CD14-positive monocyte (primary cell): ENCODE measurements at regions not wholly inside any gene's neighbourhood (a gene's known extent, or its start where the extent isn't known, plus 50 kb on each side); places are given as distances from the start of the nearest gene placed in this dataset.
A peak's percentile ranks its signal among the peaks of the same experiment; 100 is the strongest.

Experiments
- DNase-seq, 3 donors: peaks; one replicate each; pipeline ENCODE4 v3.0.0-alpha.2; 2011 to 2022
- H2AFZ ChIP-seq: 2 replicates; pipeline ENCODE4 v1.6.0; 2012; ENCODE audit warnings: mild to moderate bottlenecking, low read depth, low read length, inconsistent platforms; ENCODE audit not compliant: insufficient read depth, poor library complexity, severe bottlenecking
- H3K27ac ChIP-seq, 2 donors: 1 replicate in 1 of 2; 2 replicates in 1 of 2; pipeline ENCODE4 v1.5.1; 2012 to 2013; ENCODE audit warnings: low read length in 2 of 2, control low read depth in 1 of 2, inconsistent platforms in 1 of 2, low read depth in 1 of 2, mild to moderate bottlenecking in 1 of 2
- H3K27me3 ChIP-seq, 2 donors: one replicate each; pipeline versions ENCODE4 v1.6.0 to v1.6.1; 2011 to 2013; ENCODE audit warnings: low read length in 2 of 2; ENCODE audit not compliant: control insufficient read depth in 2 of 2, insufficient read depth in 2 of 2
- H3K36me3 ChIP-seq, 2 donors: replicated peaks in 1 of 2; 1 replicate in 1 of 2; 2 replicates in 1 of 2; pipeline versions ENCODE4 v1.5.1 to v1.6.1; 2012 to 2013; ENCODE audit warnings: low read length in 2 of 2, control low read depth in 1 of 2, inconsistent platforms in 1 of 2, mild to moderate bottlenecking in 1 of 2; ENCODE audit not compliant: insufficient read depth in 2 of 2, control insufficient read depth in 1 of 2
- H3K4me1 ChIP-seq, 2 donors: 1 replicate in 1 of 2; 2 replicates in 1 of 2; pipeline versions ENCODE4 v1.5.1 to v1.6.1; 2012 to 2013; ENCODE audit warnings: low read length in 2 of 2, control low read depth in 1 of 2, inconsistent platforms in 1 of 2, mild to moderate bottlenecking in 1 of 2, moderate library complexity in 1 of 2; ENCODE audit not compliant: insufficient read depth in 2 of 2, control insufficient read depth in 1 of 2
- H3K4me2 ChIP-seq: replicated peaks from 2 replicates; pipeline ENCODE3; 2012; ENCODE audit warnings: low read length, moderate library complexity, mild to moderate bottlenecking; ENCODE audit not compliant: poor library complexity, severe bottlenecking; ENCODE audit errors: extremely low read depth
- H3K4me3 ChIP-seq, 3 experiments: fragments of 200-600 bp in 1 of 3; sonication (generic) in 1 of 3; replicated peaks in 1 of 3; 1 replicate in 2 of 3; 2 replicates in 1 of 3; pipeline ENCODE4 v1.5.1; 2011 to 2013; ENCODE audit warnings: low read length in 3 of 3, mild to moderate bottlenecking in 3 of 3, control low read depth in 2 of 3, low read depth in 2 of 3, inconsistent platforms in 1 of 3, moderate library complexity in 1 of 3
- H3K79me2 ChIP-seq: 2 replicates; pipeline ENCODE4 v1.6.0; 2012; ENCODE audit warnings: mild to moderate bottlenecking, control low read depth, inconsistent platforms, low read length, moderate library complexity; ENCODE audit not compliant: insufficient read depth
- H3K9ac ChIP-seq: 2 replicates; pipeline ENCODE4 v1.6.0; 2017; ENCODE audit warnings: low read length, mild to moderate bottlenecking; ENCODE audit not compliant: insufficient read depth, poor library complexity, severe bottlenecking
- H3K9me3 ChIP-seq, 2 donors: replicated peaks in 1 of 2; 1 replicate in 1 of 2; 2 replicates in 1 of 2; pipeline versions ENCODE4 v1.5.1 to v1.6.1; 2012 to 2013; ENCODE audit warnings: low read length in 2 of 2, control low read depth in 1 of 2; ENCODE audit not compliant: control insufficient read depth in 1 of 2, insufficient read depth in 1 of 2
- H4K20me1 ChIP-seq: 2 replicates; pipeline ENCODE4 v1.6.0; 2012; ENCODE audit warnings: mild to moderate bottlenecking, low read length, control low read depth, moderate library complexity; ENCODE audit not compliant: insufficient read depth
- H3K27ac Mint-ChIP-seq, 7 donors: one replicate each; pipeline ENCODE4 v1.8.0; 2020; ENCODE audit warnings: mild to moderate bottlenecking in 7 of 7, mixed read lengths in 7 of 7, moderate library complexity in 6 of 7, inconsistent platforms in 2 of 7
- H3K27me3 Mint-ChIP-seq, 3 donors: one replicate each; pipeline ENCODE4 v1.8.0; 2021 to 2022; ENCODE audit warnings: low read depth in 3 of 3, mild to moderate bottlenecking in 3 of 3, mixed read lengths in 3 of 3, moderate library complexity in 3 of 3, inconsistent platforms in 1 of 3
- H3K36me3 Mint-ChIP-seq, 2 donors: one replicate each; pipeline ENCODE4 v1.8.0; 2020; ENCODE audit warnings: mixed read lengths in 2 of 2, inconsistent platforms in 1 of 2, mild to moderate bottlenecking in 1 of 2
- H3K4me1 Mint-ChIP-seq: one replicate; pipeline ENCODE4 v1.8.0; 2020; ENCODE audit warnings: mild to moderate bottlenecking, mixed read lengths
- H3K4me3 Mint-ChIP-seq, 2 donors: one replicate each; pipeline ENCODE4 v1.8.0; 2020; ENCODE audit warnings: mild to moderate bottlenecking in 2 of 2, mixed read lengths in 2 of 2, moderate library complexity in 1 of 2
- H3K9me3 Mint-ChIP-seq, 7 donors: one replicate each; pipeline ENCODE4 v1.8.0; 2020 to 2022; ENCODE audit warnings: mixed read lengths in 7 of 7, mild to moderate bottlenecking in 6 of 7, moderate library complexity in 6 of 7, inconsistent platforms in 2 of 7
- CTCF ChIP-seq: fragments of 200-600 bp; IDR thresholded peaks from one replicate; pipeline ENCODE4 v1.8.0; 2022; ENCODE audit warnings: antibody characterized with exemption, mild to moderate bottlenecking
- WGBS: methylation state at CpG from one replicate; pipeline ENCODE4 v1.1.5; 2013; ENCODE audit warnings: missing lambda C conversion rate; ENCODE audit not compliant: insufficient coverage; 5-methylcytosine and 5-hydroxymethylcytosine counted together
- intact Hi-C, 2 donors: fragments of 100-400 bp; cut with micrococcal nuclease; formaldehyde crosslinking; loops; one replicate each; pipeline versions ENCODE4 v1.15.0 to v1.15.1; 2023

GRCh38 chr5:111945535-111945934, 188.5 kb upstream of the NREP start:
- Mint-ChIP-seq H3K36me3 (no peaks in the 10 kb centered on the region), H3K9me3 (peaks cover 0 to 3% (median 1%) of the 10 kb centered on the region in 7 donors), H3K27me3 (peaks cover 0 to 3% (median under 1%) of the 10 kb centered on the region in 3 donors), H3K4me1 (no peaks in the 10 kb centered on the region), H3K27ac (no peak overlapping the region), H3K4me3 (no peak overlapping the region)
- Histone ChIP-seq H4K20me1 (no peaks in the 10 kb centered on the region), H3K9ac (no peak overlapping the region), H3K27me3 (no peaks in the 10 kb centered on the region), H3K4me1 (no peaks in the 10 kb centered on the region), H3K9me3 (no peaks in the 10 kb centered on the region), H3K36me3 (no peaks in the 10 kb centered on the region), H3K27ac (no peak overlapping the region), H3K79me2 (no peaks in the 10 kb centered on the region), H2AFZ (no peak overlapping the region), H3K4me3 (no peak overlapping the region), H3K4me2 (no peak overlapping the region)
- TF ChIP-seq CTCF, result no peak
- 67% methylated on average over 1 of the region's 1 CpG for WGBS
- intact Hi-C loops, result no loop called here
- DNase-seq, result no peak

DNA sequence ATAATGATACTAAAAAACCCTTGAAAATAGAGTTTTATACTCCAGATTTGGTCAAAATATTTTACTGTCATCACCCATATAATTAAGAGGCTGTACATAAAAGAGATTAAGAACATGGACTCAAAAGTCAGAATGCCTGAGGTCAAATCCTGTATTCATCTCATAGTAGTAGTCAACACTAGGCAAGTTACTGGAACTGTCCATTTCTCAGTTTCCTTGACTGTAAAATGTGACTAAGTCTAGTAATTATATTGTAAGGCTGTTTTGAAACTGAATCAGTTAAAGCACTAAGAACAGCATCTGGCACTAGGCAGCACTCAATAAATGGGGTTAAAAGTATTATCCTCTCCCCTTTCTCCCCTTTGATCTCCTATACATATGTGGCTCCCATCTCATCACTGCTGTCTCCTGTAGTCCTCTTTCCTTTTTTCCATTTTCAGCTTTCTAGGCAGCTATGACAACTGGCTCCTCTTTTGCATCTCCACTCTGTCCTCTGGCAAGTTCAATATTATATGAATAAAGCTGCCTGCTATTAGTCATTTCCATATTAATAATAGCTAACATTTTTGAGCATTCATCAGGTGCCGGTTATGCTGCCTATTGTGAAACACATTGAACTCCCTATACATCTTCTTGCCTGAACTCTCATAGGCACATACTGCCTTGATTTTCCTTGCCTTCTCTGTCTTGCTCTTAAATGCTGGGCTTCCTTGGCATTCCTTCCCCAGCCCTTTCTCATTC, 185.8 kb upstream of the NREP start:
- Histone ChIP-seq H3K4me2 (no peak overlapping the region), H3K9ac (no peak overlapping the region), H2AFZ (no peak overlapping the region), H3K36me3 (no peaks in the 10 kb centered on the region), H3K4me3 (no peak overlapping the region), H4K20me1 (no peaks in the 10 kb centered on the region), H3K4me1 (no peaks in the 10 kb centered on the region), H3K79me2 (no peaks in the 10 kb centered on the region), H3K27ac (no peak overlapping the region), H3K27me3 (no peaks in the 10 kb centered on the region), H3K9me3 (no peaks in the 10 kb centered on the region)
- Mint-ChIP-seq H3K36me3 (no peaks in the 10 kb centered on the region), H3K4me3 (peak overlapping the region in 1 of 2 donors; percentile 13), H3K9me3 (peaks cover 0 to 4% (median 1%) of the 10 kb centered on the region in 7 donors), H3K27ac (no peak overlapping the region), H3K4me1 (no peaks in the 10 kb centered on the region), H3K27me3 (peaks cover 0 to 3% (median 2%) of the 10 kb centered on the region in 3 donors)
- intact Hi-C loops, result no loop called here
- no peak for DNase-seq
- no CpG with 5 or more reads among the region's 1 CpG for WGBS
- no peak for TF ChIP-seq CTCF
